ENCODE measurements at regions not wholly inside any gene's neighbourhood (a gene's known extent, or its start where the extent isn't known, plus 50 kb on each side); places are given as distances from the start of the nearest gene placed in this dataset.
A peak's percentile ranks its signal among the peaks of the same experiment; 100 is the strongest.

- TF ChIP-seq POLR2AphosphoS5 (IDR thresholded peaks at IDR 0.05; ENCODE audit: low read depth, low read length): no peak
- no peak for TF ChIP-seq TAF1 (IDR thresholded peaks at IDR 0.05; ENCODE audit: borderline replicate concordance, low read depth, low read length)
- TF ChIP-seq POLR2A (IDR thresholded peaks at IDR 0.05; ENCODE audit: low read depth, low read length): no peak
- no peak for FAIRE-seq
- no peak for DNase-seq (ENCODE audit: insufficient read length)
These were observed 130.8 kb upstream of the ACSL4 start for GRCh38 chrX:109863811-109864210.

GRCh38 chrX:109871121-109871888, 131.6 kb upstream of the TMEM164 start:
- TF ChIP-seq POLR2A (IDR thresholded peaks at IDR 0.05; ENCODE audit: low read depth, low read length) (no peak), TAF1 (IDR thresholded peaks at IDR 0.05; ENCODE audit: borderline replicate concordance, low read depth, low read length) (no peak), POLR2AphosphoS5 (IDR thresholded peaks at IDR 0.05; ENCODE audit: low read depth, low read length) (no peak)
- DNase-seq (ENCODE audit: insufficient read length): no peak
- no peak for FAIRE-seq

GRCh38 chrX:109872021-109872732, 130.7 kb upstream of the TMEM164 start:
- FAIRE-seq: no peak
- no peak for DNase-seq (ENCODE audit: insufficient read length)
- TF ChIP-seq POLR2AphosphoS5 (IDR thresholded peaks at IDR 0.05; ENCODE audit: low read depth, low read length) (no peak), TAF1 (IDR thresholded peaks at IDR 0.05; ENCODE audit: borderline replicate concordance, low read depth, low read length) (no peak), POLR2A (IDR thresholded peaks at IDR 0.05; ENCODE audit: low read depth, low read length) (no peak)

- TF ChIP-seq TAF1 (IDR thresholded peaks at IDR 0.05; ENCODE audit: borderline replicate concordance, low read depth, low read length) (no peak), POLR2AphosphoS5 (IDR thresholded peaks at IDR 0.05; ENCODE audit: low read depth, low read length) (no peak), POLR2A (IDR thresholded peaks at IDR 0.05; ENCODE audit: low read depth, low read length) (no peak)
- FAIRE-seq (no peak), DNase-seq (ENCODE audit: insufficient read length) (no peak)
These were observed 129.3 kb upstream of the TMEM164 start for GRCh38 chrX:109873574-109873973.

GRCh38 chrX:109873983-109874382, 128.9 kb upstream of the TMEM164 start:
- no peak for FAIRE-seq
- TF ChIP-seq TAF1 (IDR thresholded peaks at IDR 0.05; ENCODE audit: borderline replicate concordance, low read depth, low read length) (no peak), POLR2AphosphoS5 (IDR thresholded peaks at IDR 0.05; ENCODE audit: low read depth, low read length) (no peak), POLR2A (IDR thresholded peaks at IDR 0.05; ENCODE audit: low read depth, low read length) (no peak)
- no peak for DNase-seq (ENCODE audit: insufficient read length)

GRCh38 chrX:109874548-109874947, 128.4 kb upstream of the TMEM164 start:
- no peak for FAIRE-seq
- DNase-seq (ENCODE audit: insufficient read length): no peak
- TF ChIP-seq TAF1 (IDR thresholded peaks at IDR 0.05; ENCODE audit: borderline replicate concordance, low read depth, low read length) (no peak), POLR2AphosphoS5 (IDR thresholded peaks at IDR 0.05; ENCODE audit: low read depth, low read length) (no peak), POLR2A (IDR thresholded peaks at IDR 0.05; ENCODE audit: low read depth, low read length) (no peak)

- no peak for FAIRE-seq
- TF ChIP-seq TAF1 (IDR thresholded peaks at IDR 0.05; ENCODE audit: borderline replicate concordance, low read depth, low read length): no peak
- TF ChIP-seq POLR2AphosphoS5 (IDR thresholded peaks at IDR 0.05; ENCODE audit: low read depth, low read length): no peak
- no peak for TF ChIP-seq POLR2A (IDR thresholded peaks at IDR 0.05; ENCODE audit: low read depth, low read length)
- no peak for DNase-seq (ENCODE audit: insufficient read length)
These were observed 127.1 kb upstream of the TMEM164 start for GRCh38 chrX:109875831-109876230.

- DNase-seq (ENCODE audit: insufficient read length) (no peak), FAIRE-seq (peak; percentile 51)
- TF ChIP-seq POLR2AphosphoS5 (IDR thresholded peaks at IDR 0.05; ENCODE audit: low read depth, low read length): no peak
- TF ChIP-seq POLR2A (IDR thresholded peaks at IDR 0.05; ENCODE audit: low read depth, low read length): no peak
- TF ChIP-seq TAF1 (IDR thresholded peaks at IDR 0.05; ENCODE audit: borderline replicate concordance, low read depth, low read length): no peak
These were observed 124.7 kb upstream of the TMEM164 start for GRCh38 chrX:109878236-109878635.

GRCh38 chrX:109879991-109880390, 122.9 kb upstream of the TMEM164 start:
- no peak for TF ChIP-seq POLR2A (IDR thresholded peaks at IDR 0.05; ENCODE audit: low read depth, low read length)
- TF ChIP-seq POLR2AphosphoS5 (IDR thresholded peaks at IDR 0.05; ENCODE audit: low read depth, low read length): no peak
- no peak for TF ChIP-seq TAF1 (IDR thresholded peaks at IDR 0.05; ENCODE audit: borderline replicate concordance, low read depth, low read length)
- no peak for DNase-seq (ENCODE audit: insufficient read length)
- FAIRE-seq: no peak

- FAIRE-seq (peak; percentile 73), DNase-seq (ENCODE audit: insufficient read length) (no peak)
- TF ChIP-seq TAF1 (IDR thresholded peaks at IDR 0.05; ENCODE audit: borderline replicate concordance, low read depth, low read length): no peak
- no peak for TF ChIP-seq POLR2AphosphoS5 (IDR thresholded peaks at IDR 0.05; ENCODE audit: low read depth, low read length)
- no peak for TF ChIP-seq POLR2A (IDR thresholded peaks at IDR 0.05; ENCODE audit: low read depth, low read length)
These were observed 122.3 kb upstream of the TMEM164 start for GRCh38 chrX:109880629-109881028.

GRCh38 chrX:109886122-109886761, 116.7 kb upstream of the TMEM164 start:
- TF ChIP-seq POLR2AphosphoS5 (IDR thresholded peaks at IDR 0.05; ENCODE audit: low read depth, low read length): no peak
- no peak for TF ChIP-seq TAF1 (IDR thresholded peaks at IDR 0.05; ENCODE audit: borderline replicate concordance, low read depth, low read length)
- TF ChIP-seq POLR2A (IDR thresholded peaks at IDR 0.05; ENCODE audit: low read depth, low read length): no peak
- FAIRE-seq (peak; percentile 92), DNase-seq (ENCODE audit: insufficient read length) (no peak)

Data from GM12892 (cell line).